ENCODE measurements at regions not wholly inside any gene's neighbourhood (a gene's known extent, or its start where the extent isn't known, plus 50 kb on each side); places are given as distances from the start of the nearest gene placed in this dataset.

- Histone ChIP-seq H3K27me3 (ENCODE audit: insufficient read depth, low read length) (no peaks in the 10 kb centered on the region), H3K4me3 (ENCODE audit: low read length in 2 of 2) (no peak overlapping the region), H3K9me3 (ENCODE audit: control insufficient read depth in 1 of 2, low read length in 2 of 2) (no peaks in the 10 kb centered on the region), H3K27ac (ENCODE audit: low read depth, low read length) (no peak overlapping the region), H3K36me3 (ENCODE audit: insufficient read depth, low read length) (no peaks in the 10 kb centered on the region), H3K4me1 (ENCODE audit: insufficient read depth, low read length) (no peaks in the 10 kb centered on the region)
- no peak overlapping the region for H3K4me3 Mint-ChIP-seq
- CTCF ChIA-PET (ENCODE audit: partially characterized antibody), result interaction anchor here (1.5 to 2.7 kb wide), 2 partner anchors 11 to 100 kb away, joined by 3 to 11 read pairs; no protein-coding TSS in a partner anchor
- H3K27me3 Mint-ChIP-seq, result no peaks in the 10 kb centered on the region
- DNase-seq, result no peak
- POLR2A ChIA-PET (ENCODE audit: partially characterized antibody), result no interaction called here
- H3K36me3 Mint-ChIP-seq, result no peaks in the 10 kb centered on the region
- H3K4me1 Mint-ChIP-seq, result peaks cover 0 to 1% (median 0%) of the 10 kb centered on the region in 4 donors
- intact Hi-C loops (cut with micrococcal nuclease), result no loop called here
- H3K27ac Mint-ChIP-seq, result no peak overlapping the region
- peaks cover 0 to 2% (median 0%) of the 10 kb centered on the region in 8 donors for H3K9me3 Mint-ChIP-seq
Observed at GRCh38 chr2:28694364-28694763, 57.3 kb upstream of the PPP1CB start.

- H3K27ac Mint-ChIP-seq, result peak overlapping the region in 2 of 7 donors; percentile 8 to 55
- Histone ChIP-seq H3K27me3 (ENCODE audit: insufficient read depth, low read length) (no peaks in the 10 kb centered on the region), H3K4me3 (ENCODE audit: low read length in 2 of 2) (no peak overlapping the region), H3K4me1 (ENCODE audit: insufficient read depth, low read length) (no peaks in the 10 kb centered on the region), H3K36me3 (ENCODE audit: insufficient read depth, low read length) (no peaks in the 10 kb centered on the region), H3K9me3 (ENCODE audit: control insufficient read depth in 1 of 2, low read length in 2 of 2) (no peaks in the 10 kb centered on the region), H3K27ac (ENCODE audit: low read depth, low read length) (no peak overlapping the region)
- CTCF ChIA-PET (ENCODE audit: partially characterized antibody), result interaction anchor here (1.5 to 2.7 kb wide), 3 partner anchors 10 to 101 kb away, joined by 3 to 11 read pairs (median 4); no protein-coding TSS in a partner anchor
- POLR2A ChIA-PET (ENCODE audit: partially characterized antibody), result no interaction called here
- H3K4me3 Mint-ChIP-seq, result no peak overlapping the region
- H3K27me3 Mint-ChIP-seq, result no peaks in the 10 kb centered on the region
- DNase-seq, result no peak
- no peaks in the 10 kb centered on the region for H3K36me3 Mint-ChIP-seq
- H3K9me3 Mint-ChIP-seq, result peaks cover 0 to 2% (median 0%) of the 10 kb centered on the region in 8 donors
- H3K4me1 Mint-ChIP-seq, result peaks cover 0 to 1% (median 0%) of the 10 kb centered on the region in 4 donors
- intact Hi-C loops (cut with micrococcal nuclease), result no loop called here
Observed at GRCh38 chr2:28695245-28695647, 56.4 kb upstream of the PPP1CB start.

GRCh38 chr2:28696261-28696660 lies 55.4 kb upstream of the PPP1CB start:
- Histone ChIP-seq H3K9me3 (ENCODE audit: control insufficient read depth in 1 of 2, low read length in 2 of 2) (no peaks in the 10 kb centered on the region), H3K36me3 (ENCODE audit: insufficient read depth, low read length) (no peaks in the 10 kb centered on the region), H3K27me3 (ENCODE audit: insufficient read depth, low read length) (no peaks in the 10 kb centered on the region), H3K4me1 (ENCODE audit: insufficient read depth, low read length) (no peaks in the 10 kb centered on the region), H3K27ac (ENCODE audit: low read depth, low read length) (no peak overlapping the region), H3K4me3 (ENCODE audit: low read length in 2 of 2) (no peak overlapping the region)
- Mint-ChIP-seq H3K27me3 (no peaks in the 10 kb centered on the region), H3K4me3 (no peak overlapping the region), H3K9me3 (peaks cover 0 to 2% (median 0%) of the 10 kb centered on the region in 8 donors), H3K36me3 (no peaks in the 10 kb centered on the region), H3K27ac (no peak overlapping the region), H3K4me1 (peaks cover 0 to 1% (median 0%) of the 10 kb centered on the region in 4 donors)
- intact Hi-C loops (cut with micrococcal nuclease), result no loop called here
- ChIA-PET CTCF (ENCODE audit: partially characterized antibody) (interaction anchor here (2.1 to 2.7 kb wide), 2 partner anchors 59 to 102 kb away, joined by 4 to 11 read pairs; no protein-coding TSS in a partner anchor), POLR2A (ENCODE audit: partially characterized antibody) (no interaction called here)
- no peak for DNase-seq

GRCh38 chr2:28697602-28698149 lies 54.0 kb upstream of the PPP1CB start:
- Histone ChIP-seq H3K4me3 (ENCODE audit: low read length in 2 of 2) (no peak overlapping the region), H3K4me1 (ENCODE audit: insufficient read depth, low read length) (no peaks in the 10 kb centered on the region), H3K9me3 (ENCODE audit: control insufficient read depth in 1 of 2, low read length in 2 of 2) (no peaks in the 10 kb centered on the region), H3K27me3 (ENCODE audit: insufficient read depth, low read length) (no peaks in the 10 kb centered on the region), H3K27ac (ENCODE audit: low read depth, low read length) (no peak overlapping the region), H3K36me3 (ENCODE audit: insufficient read depth, low read length) (no peaks in the 10 kb centered on the region)
- intact Hi-C loops (cut with micrococcal nuclease), result no loop called here
- H3K36me3 Mint-ChIP-seq, result no peaks in the 10 kb centered on the region
- DNase-seq, result no peak
- ChIA-PET POLR2A (ENCODE audit: partially characterized antibody) (no interaction called here), CTCF (ENCODE audit: partially characterized antibody) (interaction anchor here (1.6 kb wide), 1 partner anchor 103 kb away, joined by 7 read pairs; no protein-coding TSS in a partner anchor)
- H3K27me3 Mint-ChIP-seq, result no peaks in the 10 kb centered on the region
- peaks cover 0 to 4% (median under 1%) of the 10 kb centered on the region in 4 donors for H3K4me1 Mint-ChIP-seq
- no peak overlapping the region for H3K4me3 Mint-ChIP-seq
- H3K9me3 Mint-ChIP-seq, result peaks cover 0 to 4% (median 0%) of the 10 kb centered on the region in 8 donors
- H3K27ac Mint-ChIP-seq, result peak overlapping the region in 1 of 7 donors; percentile 6

- DNase-seq, result no peak
- Mint-ChIP-seq H3K9me3 (peaks cover 0 to 4% (median 0%) of the 10 kb centered on the region in 8 donors), H3K27me3 (no peaks in the 10 kb centered on the region), H3K4me3 (no peak overlapping the region), H3K27ac (no peak overlapping the region), H3K36me3 (no peaks in the 10 kb centered on the region), H3K4me1 (peaks cover 0 to 4% (median under 1%) of the 10 kb centered on the region in 4 donors)
- no peak overlapping the region for H3K4me3 ChIP-seq (ENCODE audit: low read length in 2 of 2)
- no peaks in the 10 kb centered on the region for H3K27me3 ChIP-seq (ENCODE audit: insufficient read depth, low read length)
- POLR2A ChIA-PET (ENCODE audit: partially characterized antibody), result no interaction called here
- H3K27ac ChIP-seq (ENCODE audit: low read depth, low read length), result no peak overlapping the region
- H3K4me1 ChIP-seq (ENCODE audit: insufficient read depth, low read length), result no peaks in the 10 kb centered on the region
- CTCF ChIA-PET (ENCODE audit: partially characterized antibody), result interaction anchor here (1.6 kb wide), 1 partner anchor 104 kb away, joined by 7 read pairs; no protein-coding TSS in a partner anchor
- intact Hi-C loops (cut with micrococcal nuclease), result no loop called here
- H3K36me3 ChIP-seq (ENCODE audit: insufficient read depth, low read length), result no peaks in the 10 kb centered on the region
- no peaks in the 10 kb centered on the region for H3K9me3 ChIP-seq (ENCODE audit: control insufficient read depth in 1 of 2, low read length in 2 of 2)
Observed at GRCh38 chr2:28698545-28698944, 53.1 kb upstream of the PPP1CB start.

Data from CD4-positive, alpha-beta memory T cell (primary cell).